ENCODE measurements at regions not wholly inside any gene's neighbourhood (a gene's known extent, or its start where the extent isn't known, plus 50 kb on each side); places are given as distances from the start of the nearest gene placed in this dataset.

DNA sequence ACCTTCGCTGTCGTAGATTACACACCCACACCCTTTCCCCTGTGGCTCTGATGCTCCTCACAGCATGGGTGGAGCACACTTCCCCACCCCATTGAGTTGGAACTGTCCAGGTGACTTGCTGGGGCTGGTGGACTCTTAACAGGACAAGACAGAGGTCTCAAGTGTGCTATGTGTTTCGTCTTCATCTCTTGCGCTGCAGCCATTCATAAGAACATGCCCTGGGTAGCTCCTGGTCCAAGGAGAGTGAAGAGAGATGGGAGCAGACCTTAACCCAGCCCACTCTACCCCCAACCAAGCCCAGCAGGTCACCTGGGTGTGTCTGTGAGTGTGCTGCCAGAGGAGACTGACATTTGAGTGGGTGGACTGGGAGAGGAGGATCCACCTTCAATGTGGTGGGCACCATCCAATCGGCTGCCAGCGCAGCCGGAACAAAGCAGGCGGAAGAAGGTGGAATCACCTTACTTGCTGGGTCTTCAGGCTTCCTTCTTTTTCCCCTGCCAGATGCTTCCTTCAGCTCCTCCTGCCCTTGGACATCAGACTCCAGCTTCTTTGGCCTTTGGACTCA lies 112.4 kb downstream of the HTR5A start:
- FAIRE-seq: no peak

DNA sequence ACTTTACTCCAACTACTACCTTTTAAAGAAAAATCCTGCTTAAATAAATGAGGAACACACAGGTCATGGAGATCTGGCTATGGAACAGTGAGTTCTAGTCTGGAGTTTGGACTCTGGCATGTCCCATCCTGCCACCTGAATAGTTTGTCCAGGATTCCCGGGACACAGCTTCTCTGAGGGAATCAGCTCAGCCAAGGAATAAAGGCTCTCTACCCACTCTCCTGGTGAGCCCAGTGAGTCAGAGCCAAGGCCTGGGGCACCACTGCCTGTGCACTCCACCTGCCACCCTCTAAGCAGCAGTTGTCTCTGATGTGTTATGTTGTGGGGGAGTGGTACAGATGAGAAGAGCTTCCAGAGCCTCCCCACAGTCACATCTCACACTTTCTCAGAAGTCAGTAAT lies 113.5 kb downstream of the HTR5A start:
- FAIRE-seq: no peak

GRCh38 chr7:155184923-155185322 lies 112.8 kb upstream of the INSIG1 start:
- FAIRE-seq: no peak

GRCh38 chr7:155187061-155187785 lies 110.5 kb upstream of the INSIG1 start:
- FAIRE-seq: no peak

- FAIRE-seq: no peak
Measured at GRCh38 chr7:155188357-155188756, 109.3 kb upstream of the INSIG1 start.

DNA sequence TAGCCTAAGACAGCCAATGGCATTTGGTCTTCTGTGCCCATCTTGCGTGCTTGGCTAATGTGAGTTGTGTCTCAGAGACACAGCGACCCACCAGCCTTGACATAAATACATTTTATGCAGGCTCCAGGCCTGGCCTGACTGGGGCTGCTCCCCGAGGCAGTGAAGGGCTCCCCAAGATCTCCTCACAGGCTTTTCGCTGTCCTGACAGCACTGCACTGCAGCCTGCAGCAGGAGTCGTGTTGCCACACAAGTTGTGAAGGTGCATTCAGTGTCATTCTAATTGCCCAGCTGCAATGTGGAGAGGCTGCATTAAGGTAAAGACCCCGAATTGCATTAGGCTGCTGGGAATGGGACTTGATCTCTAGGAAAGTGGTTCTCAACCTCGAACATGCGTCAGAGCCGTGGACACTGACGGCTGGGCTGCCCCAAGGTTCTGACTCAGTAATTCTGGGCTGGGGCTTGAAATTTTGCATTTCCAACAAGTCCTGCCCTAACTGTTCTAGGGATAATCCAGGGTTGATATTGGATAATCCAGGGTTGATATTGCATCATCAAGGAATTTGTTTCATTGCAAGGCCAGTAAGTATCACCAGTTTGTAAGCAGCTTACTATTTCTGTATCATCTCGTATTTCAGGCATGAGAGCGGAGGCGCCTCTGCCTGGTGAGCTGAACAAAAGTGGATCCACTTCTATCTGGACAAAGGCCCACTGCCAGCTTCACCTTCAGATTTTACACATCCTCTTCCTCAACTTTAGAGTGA lies 108.7 kb upstream of the INSIG1 start:
- FAIRE-seq: no peak

- no peak for FAIRE-seq
Measured at GRCh38 chr7:155189590-155189989, 108.1 kb upstream of the INSIG1 start.

DNA sequence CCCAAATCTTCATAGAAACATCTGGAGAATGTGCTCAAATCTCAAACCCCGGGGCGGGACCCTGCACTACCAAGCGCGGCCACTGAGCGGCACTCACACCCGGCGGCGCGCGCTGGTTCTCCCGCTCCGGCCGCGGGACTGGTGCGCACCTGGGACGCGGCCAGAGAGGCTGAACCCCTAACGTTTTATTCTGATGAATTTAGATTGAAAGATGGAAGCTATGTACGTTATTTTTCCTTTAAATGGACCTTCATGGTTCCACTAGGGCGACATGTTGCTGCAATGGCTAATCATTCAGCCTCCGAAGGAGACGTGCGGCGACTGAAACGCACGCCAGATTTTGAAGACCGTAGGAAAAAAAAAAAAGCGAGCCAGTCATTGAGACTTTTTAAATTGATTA lies 107.0 kb upstream of the INSIG1 start:
- FAIRE-seq: no peak

GRCh38 chr7:155191137-155191536 lies 106.5 kb upstream of the INSIG1 start:
- FAIRE-seq: no peak

GRCh38 chr7:155191901-155192478 lies 105.7 kb upstream of the INSIG1 start:
- FAIRE-seq: no peak

DNA sequence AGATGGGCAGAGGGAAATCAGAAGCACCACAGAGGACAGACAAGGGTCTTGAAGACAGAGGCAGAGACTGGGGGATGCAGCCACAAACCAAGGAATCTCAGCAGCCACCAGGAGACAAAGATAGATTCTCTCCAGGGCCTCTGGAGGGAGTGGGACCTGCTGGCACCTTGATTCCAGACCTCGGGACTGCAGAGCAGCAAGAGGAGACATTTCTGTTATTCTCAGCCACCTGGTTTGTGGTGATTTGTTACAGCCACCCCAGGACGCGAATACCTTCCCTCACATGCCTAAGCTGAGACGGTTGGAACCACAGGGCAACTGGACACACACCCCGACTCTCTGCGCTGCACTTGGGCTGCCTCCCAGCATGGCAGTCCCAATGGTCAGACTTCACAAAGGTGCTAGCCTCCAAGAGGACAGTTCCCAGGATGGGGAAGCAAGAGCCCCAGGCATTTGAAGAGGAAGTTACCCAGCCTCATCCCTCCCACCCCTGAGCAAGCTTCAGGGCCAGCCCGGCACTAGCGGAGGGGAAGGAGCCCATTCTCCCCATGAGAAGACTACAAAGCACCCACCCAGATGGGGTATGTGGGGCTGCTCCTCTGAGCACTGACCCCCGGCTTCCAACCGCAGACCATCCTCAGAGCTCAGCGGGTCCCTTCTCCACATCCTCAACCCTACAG lies 104.6 kb upstream of the INSIG1 start:
- FAIRE-seq: no peak

DNA sequence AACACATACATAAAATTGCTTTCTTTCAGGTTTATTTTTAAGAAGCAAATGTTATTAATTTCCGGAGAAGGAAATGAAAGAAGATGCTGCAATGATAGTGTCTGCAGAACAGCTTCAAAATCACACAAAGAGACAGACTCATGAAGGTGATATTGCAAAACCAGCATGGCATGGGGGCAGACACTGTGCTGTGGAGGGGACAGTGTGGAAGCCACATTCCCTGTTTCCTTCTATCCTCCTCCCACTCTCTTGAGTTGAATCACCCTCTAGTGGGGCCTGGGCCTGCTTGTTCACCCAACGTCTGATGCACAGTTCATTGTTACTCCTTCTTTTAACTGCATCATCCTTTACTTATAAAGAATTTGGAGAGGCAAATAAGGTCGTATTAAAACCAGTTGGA lies 104.0 kb upstream of the INSIG1 start:
- no peak for FAIRE-seq

DNA sequence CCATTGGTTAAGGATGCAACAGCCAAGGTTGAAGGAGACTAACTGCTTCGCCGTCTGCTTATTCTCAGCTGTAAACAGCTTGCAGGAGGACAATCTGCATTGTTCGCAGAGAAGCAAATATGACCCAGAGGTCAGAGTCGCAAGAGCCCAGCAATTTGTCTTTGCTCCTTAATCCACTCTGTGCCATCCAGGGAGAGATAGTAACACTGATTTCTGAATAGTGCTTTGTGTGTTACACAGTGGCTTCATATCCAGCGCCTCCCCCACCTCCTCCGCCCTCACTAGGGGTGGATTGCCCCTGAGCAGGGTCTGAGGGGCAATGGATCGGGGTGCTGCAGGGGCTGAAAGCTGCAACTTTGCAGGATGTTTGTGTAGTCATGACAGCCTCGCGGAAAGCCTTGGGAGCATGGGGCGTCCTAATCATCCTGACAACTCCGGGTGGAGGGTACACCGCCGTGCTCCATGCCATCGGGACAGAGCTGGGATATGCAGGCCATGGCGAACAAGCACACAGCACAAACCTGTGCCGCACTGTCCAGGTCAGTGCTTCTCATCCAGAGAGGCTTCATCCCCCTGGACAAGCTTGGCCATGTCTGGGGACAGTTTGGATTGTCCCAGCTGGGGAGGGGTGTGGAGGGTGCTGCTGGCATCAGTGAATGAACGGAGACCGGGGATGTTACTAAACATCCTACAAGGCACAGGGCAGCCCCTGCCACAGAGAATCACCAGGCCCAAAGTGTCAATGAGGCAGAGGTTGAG lies 103.1 kb upstream of the INSIG1 start:
- FAIRE-seq: no peak

DNA sequence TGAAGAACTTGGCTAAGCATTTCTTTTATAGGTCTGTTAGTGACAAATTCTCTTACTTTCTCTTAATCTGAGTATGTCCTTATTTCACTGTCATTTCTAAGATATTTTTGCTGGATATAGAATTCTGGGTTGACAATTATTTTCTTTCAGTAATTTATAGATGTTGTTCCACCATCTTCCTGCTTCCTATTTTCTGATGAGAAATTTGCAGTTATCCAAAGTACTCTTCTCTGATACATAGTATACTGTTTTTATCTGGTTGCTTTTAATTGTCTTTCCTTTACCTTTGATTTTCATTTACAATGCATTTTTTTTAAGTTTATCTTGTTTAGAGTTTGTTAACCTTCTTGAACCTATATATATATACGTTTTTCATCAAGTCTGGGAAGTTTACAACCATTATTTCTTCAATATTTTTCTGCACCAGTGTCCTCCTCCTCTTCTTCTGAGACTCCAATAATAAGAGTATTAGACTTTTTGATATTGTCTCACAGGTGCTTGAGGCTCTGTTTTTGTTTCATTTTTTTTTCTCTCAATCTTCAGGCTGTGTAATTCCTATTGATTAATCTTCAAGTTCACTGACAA lies 101.6 kb upstream of the INSIG1 start:
- no peak for FAIRE-seq

DNA sequence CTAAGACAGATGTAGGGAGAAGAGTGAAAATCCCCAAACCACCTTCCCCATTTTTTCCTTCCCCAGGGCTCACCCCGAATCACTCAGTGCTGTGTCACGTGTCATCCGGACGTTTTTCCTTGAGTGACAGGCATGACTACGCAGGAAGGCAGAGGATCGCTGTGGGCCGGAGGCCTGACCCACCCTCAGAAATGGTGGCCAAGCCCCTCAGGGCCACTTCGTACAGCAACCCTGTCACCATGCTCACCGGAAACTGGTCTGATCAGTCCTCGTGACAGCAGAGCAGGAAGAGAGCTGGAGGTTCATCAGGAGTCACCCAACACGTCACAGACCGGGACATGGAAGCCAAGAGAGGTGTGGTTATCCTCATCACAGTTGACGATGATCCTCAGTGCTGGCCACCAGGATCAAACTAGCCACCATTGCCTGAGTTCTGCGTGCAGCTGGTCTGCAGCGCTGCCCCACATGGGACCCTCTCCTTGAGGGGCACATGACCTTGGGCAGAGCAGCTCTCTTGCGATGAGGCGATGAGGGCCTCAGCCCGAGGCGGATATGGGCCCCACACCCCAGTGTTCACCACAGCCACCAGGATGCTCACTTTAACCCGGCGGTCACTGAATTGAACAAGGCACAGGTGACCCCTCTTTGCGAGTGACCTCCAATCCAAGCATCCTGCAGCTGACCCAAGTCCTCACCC lies 99.3 kb upstream of the INSIG1 start:
- no peak for FAIRE-seq

GRCh38 chr7:155198901-155199845 lies 98.5 kb upstream of the INSIG1 start:
- FAIRE-seq: no peak

DNA sequence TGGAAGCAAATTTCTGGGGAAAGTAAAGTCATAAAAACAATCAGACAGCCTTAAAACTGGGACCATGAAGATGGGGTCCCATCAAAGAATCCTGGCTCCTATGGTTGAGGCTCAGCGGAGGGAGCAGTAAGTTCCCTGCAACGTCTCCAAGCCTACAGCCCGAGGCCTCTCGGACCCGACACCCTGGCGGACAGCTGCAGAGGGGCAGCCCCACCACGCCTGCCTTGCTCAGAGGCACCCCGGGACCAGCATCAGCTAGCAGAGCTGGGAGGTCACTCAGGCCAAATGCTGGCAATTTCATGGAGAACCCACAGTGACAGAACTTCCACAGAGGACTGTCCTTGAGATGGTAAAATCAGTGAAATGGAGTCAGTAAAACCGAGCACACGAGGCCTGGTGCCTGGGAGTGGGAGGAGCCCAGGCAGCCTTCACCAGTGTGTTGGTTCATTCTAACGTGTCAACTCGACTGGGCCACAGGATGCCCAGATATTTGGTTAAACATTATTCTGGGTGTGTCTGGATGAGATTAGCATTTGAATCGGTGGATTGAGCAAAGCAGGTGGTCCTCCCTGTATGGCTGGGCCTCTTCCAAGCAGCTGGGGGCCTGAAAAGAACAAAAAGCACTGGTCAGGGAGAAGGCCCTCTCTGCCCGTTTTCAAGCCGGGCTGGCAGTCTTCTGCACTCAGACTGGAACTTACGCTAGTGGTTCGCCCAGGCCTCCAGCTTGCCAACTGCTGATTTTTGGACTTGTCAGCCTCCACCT lies 96.2 kb upstream of the INSIG1 start:
- FAIRE-seq: no peak

DNA sequence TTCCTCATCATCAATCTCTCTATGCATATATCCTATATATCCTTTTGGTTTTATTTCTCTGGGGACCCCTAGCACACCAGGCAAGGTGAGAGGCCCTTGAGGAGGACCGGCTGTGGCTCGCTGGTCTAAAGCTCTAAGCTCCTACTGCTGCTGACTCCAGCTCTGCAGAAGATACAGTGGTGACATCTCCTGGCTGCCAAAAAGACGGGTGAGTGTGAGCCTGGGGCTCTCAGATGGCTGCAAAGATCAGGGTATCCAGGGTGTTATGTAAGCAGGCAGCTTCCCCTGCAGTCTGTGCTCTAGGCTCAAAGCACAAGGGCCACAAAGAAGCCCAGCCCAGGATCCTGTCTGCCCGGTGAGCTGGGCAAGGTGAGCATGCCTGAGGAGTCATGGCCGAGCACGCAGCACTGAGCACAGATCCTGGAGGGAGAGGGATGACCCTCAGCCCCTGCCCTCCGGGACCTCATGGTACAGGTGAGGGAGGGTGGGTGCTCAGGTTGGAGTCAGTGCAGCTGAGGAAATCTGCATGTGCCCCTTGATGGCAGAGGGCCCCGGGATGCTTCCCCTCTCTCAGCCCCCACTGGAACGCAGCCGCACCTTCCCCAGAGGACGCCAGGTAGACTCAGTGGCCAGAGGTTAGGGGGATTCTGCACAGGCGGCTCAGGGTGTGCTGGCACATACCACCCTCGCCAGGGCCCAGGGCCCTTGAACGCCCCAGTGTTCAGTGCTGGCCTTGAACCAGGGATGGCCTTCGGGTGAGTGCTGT lies 95.4 kb upstream of the INSIG1 start:
- FAIRE-seq: no peak

All from A204.1 (cell line).